ENCODE measurements at regions not wholly inside any gene's neighbourhood (a gene's known extent, or its start where the extent isn't known, plus 50 kb on each side); places are given as distances from the start of the nearest gene placed in this dataset.

DNA sequence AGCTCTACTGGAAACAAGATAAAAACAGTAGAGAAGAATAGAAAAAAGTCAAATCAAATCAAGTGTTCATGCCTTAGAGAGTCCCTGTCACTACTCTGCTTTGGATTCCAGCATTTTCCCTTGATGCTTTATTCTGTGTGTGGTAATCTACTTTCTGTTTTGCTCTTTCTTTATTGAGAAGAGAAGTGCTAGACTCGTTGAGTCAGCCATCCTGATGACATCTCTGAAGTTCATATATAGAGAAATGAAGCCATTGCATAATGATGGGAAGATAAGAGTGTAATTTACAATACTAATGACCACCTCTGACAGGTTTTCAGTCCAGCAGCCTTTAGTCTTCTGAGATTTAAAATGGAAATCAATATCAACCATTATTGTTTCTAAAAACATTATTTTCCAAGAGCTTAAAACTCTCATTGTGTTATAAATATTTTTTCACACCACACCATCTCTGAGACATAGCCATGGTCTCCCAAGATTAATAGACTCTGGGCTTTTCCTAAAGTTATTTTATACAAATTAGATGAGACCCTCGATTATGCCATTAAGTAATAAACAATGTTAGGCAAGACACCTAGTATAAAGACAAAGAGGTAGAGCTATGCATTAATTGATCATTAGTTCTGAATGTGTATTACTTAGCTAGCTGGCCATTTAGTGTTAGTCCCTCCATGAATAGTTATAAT, 679.0 kb upstream of the ACVR2A start:
- TF ChIP-seq, protein P1, sequence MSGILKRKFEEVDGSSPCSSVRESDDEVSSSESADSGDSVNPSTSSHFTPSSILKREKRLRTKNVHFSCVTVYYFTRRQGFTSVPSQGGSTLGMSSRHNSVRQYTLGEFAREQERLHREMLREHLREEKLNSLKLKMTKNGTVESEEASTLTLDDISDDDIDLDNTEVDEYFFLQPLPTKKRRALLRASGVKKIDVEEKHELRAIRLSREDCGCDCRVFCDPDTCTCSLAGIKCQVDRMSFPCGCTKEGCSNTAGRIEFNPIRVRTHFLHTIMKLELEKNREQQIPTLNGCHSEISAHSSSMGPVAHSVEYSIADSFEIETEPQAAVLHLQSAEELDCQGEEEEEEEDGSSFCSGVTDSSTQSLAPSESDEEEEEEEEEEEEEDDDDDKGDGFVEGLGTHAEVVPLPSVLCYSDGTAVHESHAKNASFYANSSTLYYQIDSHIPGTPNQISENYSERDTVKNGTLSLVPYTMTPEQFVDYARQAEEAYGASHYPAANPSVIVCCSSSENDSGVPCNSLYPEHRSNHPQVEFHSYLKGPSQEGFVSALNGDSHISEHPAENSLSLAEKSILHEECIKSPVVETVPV (CRISPR knock-in tag; IDR thresholded peaks at IDR 0.05): no peak
- TF ChIP-seq ESRRG (CRISPR knock-in tag; IDR thresholded peaks at IDR 0.05): no peak
